Osteocyte (in vitro differentiated cells): ENCODE measurements at regions not wholly inside any gene's neighbourhood (a gene's known extent, or its start where the extent isn't known, plus 50 kb on each side); places are given as distances from the start of the nearest gene placed in this dataset.

Experiments used
- DNase-seq: peaks from one replicate; pipeline ENCODE4 v3.0.0; 2021; ENCODE audit warnings: mixed read lengths; ENCODE audit not compliant: unreplicated experiment; ENCODE audit errors: extremely low spot score
- H3K27ac Mint-ChIP-seq: one replicate; pipeline ENCODE4 v1.8.0; 2021; ENCODE audit warnings: mild to moderate bottlenecking, mixed read lengths; ENCODE audit not compliant: unreplicated experiment
- H3K27me3 Mint-ChIP-seq: one replicate; pipeline ENCODE4 v1.8.0; 2021; ENCODE audit warnings: mixed read lengths; ENCODE audit not compliant: unreplicated experiment
- H3K36me3 Mint-ChIP-seq: one replicate; pipeline ENCODE4 v1.8.0; 2021; ENCODE audit warnings: mixed read lengths; ENCODE audit not compliant: unreplicated experiment
- H3K4me1 Mint-ChIP-seq: one replicate; pipeline ENCODE4 v1.8.0; 2021; ENCODE audit warnings: mixed read lengths; ENCODE audit not compliant: unreplicated experiment
- H3K4me3 Mint-ChIP-seq: one replicate; pipeline ENCODE4 v1.8.0; 2021; ENCODE audit warnings: mild to moderate bottlenecking, moderate library complexity, mixed read lengths; ENCODE audit not compliant: unreplicated experiment
- H3K9me3 Mint-ChIP-seq: one replicate; pipeline ENCODE4 v1.8.0; 2021; ENCODE audit warnings: mixed read lengths; ENCODE audit not compliant: unreplicated experiment
- CTCF ChIP-seq: fragments of 200-600 bp; sonication (generic); IDR thresholded peaks from 2 replicates; pipeline ENCODE4 v1.5.0; 2021; ENCODE audit warnings: antibody characterized with exemption, mild to moderate bottlenecking, moderate library complexity

- Mint-ChIP-seq H3K27me3 (no peaks in the 10 kb centered on the region), H3K9me3 (no peaks in the 10 kb centered on the region), H3K36me3 (no peaks in the 10 kb centered on the region), H3K27ac (no peak overlapping the region), H3K4me1 (no peaks in the 10 kb centered on the region), H3K4me3 (no peak overlapping the region)
- no peak for TF ChIP-seq CTCF
- DNase-seq: no peak
Observed at GRCh38 chr5:28046596-28046995, 1008.2 kb upstream of the CDH9 start.

DNA sequence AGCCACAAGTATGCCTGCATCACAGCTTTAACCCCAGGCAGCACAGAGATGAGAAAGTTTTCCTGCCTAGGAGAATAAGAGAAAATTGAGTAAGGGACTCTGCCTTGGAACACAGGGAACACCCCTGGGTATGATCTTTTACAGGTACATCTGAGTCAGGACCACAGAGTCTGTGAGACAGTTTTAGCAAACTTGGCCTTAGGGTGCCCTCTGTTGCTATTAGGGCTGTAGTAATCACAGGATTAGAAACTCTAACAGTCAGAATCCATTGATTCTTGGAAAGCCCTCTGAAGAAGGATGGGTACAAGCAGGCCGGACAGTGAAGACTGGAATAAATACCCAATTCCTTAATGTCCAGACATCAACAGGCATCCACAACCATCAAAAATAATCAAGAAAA is 989.5 kb upstream of the CDH9 start:
- peaks cover 29% of the 10 kb centered on the region for H3K9me3 Mint-ChIP-seq
- no peak overlapping the region for H3K27ac Mint-ChIP-seq
- no peak for DNase-seq
- H3K36me3 Mint-ChIP-seq: no peaks in the 10 kb centered on the region
- no peak overlapping the region for H3K4me3 Mint-ChIP-seq
- no peaks in the 10 kb centered on the region for H3K27me3 Mint-ChIP-seq
- TF ChIP-seq CTCF: no peak
- H3K4me1 Mint-ChIP-seq: no peaks in the 10 kb centered on the region

- Mint-ChIP-seq H3K9me3 (peaks cover 30% of the 10 kb centered on the region), H3K36me3 (no peaks in the 10 kb centered on the region), H3K4me1 (no peaks in the 10 kb centered on the region), H3K27ac (no peak overlapping the region), H3K27me3 (peaks cover 4% of the 10 kb centered on the region), H3K4me3 (no peak overlapping the region)
- no peak for DNase-seq
- TF ChIP-seq CTCF: no peak
Observed at GRCh38 chr5:28017178-28017577, 978.8 kb upstream of the CDH9 start.

DNA sequence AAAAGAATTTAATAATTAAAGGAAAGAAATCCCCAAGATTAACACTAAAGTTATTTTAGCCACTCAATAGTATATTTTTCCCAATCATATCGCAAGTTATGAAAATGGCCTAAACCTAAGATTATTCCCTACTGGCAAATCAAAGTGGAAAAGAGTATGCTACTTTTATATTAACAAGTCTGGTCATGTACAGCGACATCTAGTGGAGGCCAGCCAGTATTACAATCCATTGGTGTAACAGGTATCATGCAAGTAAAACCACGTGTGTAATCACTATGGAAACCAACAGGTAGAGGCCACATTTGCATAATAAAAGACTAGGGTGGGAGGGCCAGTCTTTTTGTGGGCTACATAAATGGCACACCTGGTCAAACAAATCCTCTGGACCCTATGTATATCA is 976.4 kb upstream of the CDH9 start:
- peak; percentile 34 for TF ChIP-seq CTCF
- Mint-ChIP-seq H3K4me1 (no peaks in the 10 kb centered on the region), H3K9me3 (peaks cover 32% of the 10 kb centered on the region), H3K4me3 (no peak overlapping the region), H3K36me3 (no peaks in the 10 kb centered on the region), H3K27ac (no peak overlapping the region), H3K27me3 (peaks cover 2% of the 10 kb centered on the region)
- no peak for DNase-seq

GRCh38 chr5:28012538-28012937 is 974.2 kb upstream of the CDH9 start:
- Mint-ChIP-seq H3K27ac (no peak overlapping the region), H3K4me3 (no peak overlapping the region), H3K36me3 (no peaks in the 10 kb centered on the region), H3K4me1 (no peaks in the 10 kb centered on the region), H3K27me3 (no peaks in the 10 kb centered on the region), H3K9me3 (peaks cover 37% of the 10 kb centered on the region)
- no peak for DNase-seq
- TF ChIP-seq CTCF: no peak
